Peyer's patch (tissue), 4 donors: ENCODE measurements at regions not wholly inside any gene's neighbourhood (a gene's known extent, or its start where the extent isn't known, plus 50 kb on each side); places are given as distances from the start of the nearest gene placed in this dataset.

Experiments used
- POLR2A ChIP-seq, 2 donors: fragments of 450-650 bp; IDR thresholded peaks; one replicate each; pipeline ENCODE4 v1.5.1; 2017; ENCODE audit warnings: antibody characterized with exemption in 2 of 2, mild to moderate bottlenecking in 2 of 2, moderate library complexity in 2 of 2
- TF ChIP-seq, protein P1 (sequence below), 6 experiments: fragments of 450-650 bp in 4 of 6; fragments of 200-600 bp in 2 of 6; sonication (generic) in 1 of 6; IDR thresholded peaks; one replicate each; pipeline ENCODE4 v1.5.1; 2017 to 2019; ENCODE audit warnings: antibody characterized with exemption in 6 of 6, mild to moderate bottlenecking in 3 of 6, moderate library complexity in 1 of 6

DNA sequence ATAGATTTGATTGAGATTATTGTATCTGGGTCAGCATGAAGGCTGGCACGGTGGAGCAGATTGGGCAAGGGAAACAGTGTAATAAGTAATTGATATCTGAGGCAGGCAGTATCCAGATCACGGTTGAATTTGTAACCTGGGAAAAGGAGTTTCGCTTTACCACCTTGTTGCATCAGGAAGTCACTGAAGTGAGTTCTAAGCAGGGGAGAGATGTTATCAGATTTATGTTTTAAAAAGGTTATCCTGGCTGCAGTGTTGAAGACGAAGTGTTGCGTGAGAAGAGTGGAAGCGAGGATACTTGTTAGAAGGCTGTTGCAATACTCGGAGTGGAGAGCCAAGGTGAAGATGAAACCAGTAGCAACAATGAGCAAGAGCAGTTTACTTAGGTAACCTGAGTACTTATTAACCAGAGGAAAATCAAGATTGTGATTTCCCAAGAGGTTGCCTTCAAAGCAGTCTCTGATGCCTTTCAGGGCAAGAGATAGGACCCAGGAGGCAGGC, 77.8 kb downstream of the LHX9 start:
- TF ChIP-seq, protein P1, sequence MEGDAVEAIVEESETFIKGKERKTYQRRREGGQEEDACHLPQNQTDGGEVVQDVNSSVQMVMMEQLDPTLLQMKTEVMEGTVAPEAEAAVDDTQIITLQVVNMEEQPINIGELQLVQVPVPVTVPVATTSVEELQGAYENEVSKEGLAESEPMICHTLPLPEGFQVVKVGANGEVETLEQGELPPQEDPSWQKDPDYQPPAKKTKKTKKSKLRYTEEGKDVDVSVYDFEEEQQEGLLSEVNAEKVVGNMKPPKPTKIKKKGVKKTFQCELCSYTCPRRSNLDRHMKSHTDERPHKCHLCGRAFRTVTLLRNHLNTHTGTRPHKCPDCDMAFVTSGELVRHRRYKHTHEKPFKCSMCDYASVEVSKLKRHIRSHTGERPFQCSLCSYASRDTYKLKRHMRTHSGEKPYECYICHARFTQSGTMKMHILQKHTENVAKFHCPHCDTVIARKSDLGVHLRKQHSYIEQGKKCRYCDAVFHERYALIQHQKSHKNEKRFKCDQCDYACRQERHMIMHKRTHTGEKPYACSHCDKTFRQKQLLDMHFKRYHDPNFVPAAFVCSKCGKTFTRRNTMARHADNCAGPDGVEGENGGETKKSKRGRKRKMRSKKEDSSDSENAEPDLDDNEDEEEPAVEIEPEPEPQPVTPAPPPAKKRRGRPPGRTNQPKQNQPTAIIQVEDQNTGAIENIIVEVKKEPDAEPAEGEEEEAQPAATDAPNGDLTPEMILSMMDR (IDR thresholded peaks at IDR 0.05): no peak
- TF ChIP-seq POLR2A (IDR thresholded peaks at IDR 0.05): no peak
